GM21786 (cell line): ENCODE measurements at regions not wholly inside any gene's neighbourhood (a gene's known extent, or its start where the extent isn't known, plus 50 kb on each side); places are given as distances from the start of the nearest gene placed in this dataset.
A peak's percentile ranks its signal among the peaks of the same experiment; 100 is the strongest.

Experiments used
- ATAC-seq: cut with Tn5 transposase; IDR thresholded peaks from one replicate; pipeline ENCODE4 v1.9.1; 2021; ENCODE audit not compliant: unreplicated experiment

DNA sequence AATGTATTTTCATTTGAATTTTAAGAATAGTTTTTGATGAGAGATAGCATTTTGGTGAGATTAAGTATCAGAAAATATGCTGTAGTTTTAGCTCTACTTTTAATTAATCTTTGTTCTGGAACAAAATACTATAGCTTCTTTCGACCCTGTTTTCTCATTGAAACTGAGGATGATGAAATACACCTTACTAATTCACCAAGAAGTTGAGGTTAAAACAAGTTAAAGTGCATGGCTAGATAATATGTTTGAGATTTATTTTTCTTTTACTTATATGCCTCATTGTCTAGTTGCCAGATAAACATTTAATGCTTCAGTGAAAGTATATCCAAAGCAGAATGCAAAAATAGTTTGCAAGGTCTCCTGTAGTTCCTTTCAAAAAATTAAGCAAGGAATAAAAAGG lies 140.1 kb upstream of the KCNN2 start:
- ATAC-seq, result no peak

DNA sequence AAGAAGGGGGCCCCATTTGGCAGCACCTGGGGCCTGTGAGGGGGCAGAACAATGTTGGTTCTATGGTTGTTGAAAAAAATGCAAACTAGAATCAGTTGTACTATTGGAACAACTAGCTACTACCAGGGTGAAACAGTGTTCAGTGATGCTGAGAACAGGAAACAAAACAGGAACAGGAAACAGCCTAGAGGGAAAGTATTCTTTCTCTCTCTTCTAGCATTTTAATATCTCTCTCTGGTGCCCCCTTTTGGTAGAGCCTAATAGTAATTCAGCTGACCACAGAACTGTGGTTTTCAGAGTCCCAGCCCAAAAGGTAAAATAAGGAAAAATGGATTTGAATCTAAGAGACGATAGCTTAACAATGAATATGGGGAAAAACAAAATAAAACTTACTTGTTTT lies 138.0 kb upstream of the KCNN2 start:
- no peak for ATAC-seq

DNA sequence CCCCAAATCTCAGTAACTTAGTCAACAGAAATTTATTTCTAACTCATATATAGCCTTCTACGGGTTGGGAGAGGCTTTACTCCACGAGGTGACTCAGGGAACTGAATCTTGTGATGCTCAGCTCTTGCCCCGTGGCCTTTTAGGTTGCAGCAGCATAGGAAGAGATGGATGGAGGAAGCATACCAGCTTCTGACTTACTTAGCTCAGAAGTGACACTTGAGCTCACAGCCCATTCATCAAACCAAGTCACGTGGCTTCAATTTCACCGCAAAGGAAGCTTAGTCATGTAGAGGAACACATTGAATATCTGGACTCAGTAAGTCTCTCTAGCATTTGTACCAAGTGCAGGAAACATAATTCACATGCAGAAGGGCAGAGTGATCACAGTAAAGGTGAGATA lies 124.1 kb upstream of the KCNN2 start:
- ATAC-seq, result peak; percentile 66

DNA sequence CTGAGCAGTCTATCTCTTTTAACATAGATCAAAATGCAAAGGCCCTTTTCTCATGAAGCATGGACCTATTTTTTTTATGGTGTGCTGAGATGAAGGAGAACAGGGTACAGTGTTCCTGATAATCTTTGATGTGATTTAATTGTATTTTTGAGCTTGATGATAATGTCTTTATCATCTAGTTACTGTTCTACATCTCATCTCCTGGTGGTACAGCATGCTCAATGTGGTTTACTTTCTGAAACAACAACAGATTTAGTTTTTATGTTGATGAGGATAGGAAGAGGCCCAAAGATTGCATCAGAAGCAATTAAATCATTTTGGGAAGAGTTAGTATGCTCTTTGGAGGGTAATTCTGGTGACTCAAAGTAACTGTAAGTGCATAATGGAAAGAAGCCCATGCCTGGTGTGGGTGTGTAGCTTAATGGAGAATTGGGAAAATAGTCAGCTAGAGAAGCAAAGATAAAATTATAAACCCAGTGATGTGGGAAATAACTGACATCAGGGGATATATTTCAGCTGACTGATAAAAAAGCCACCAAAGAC lies 123.0 kb upstream of the KCNN2 start:
- ATAC-seq, result no peak

DNA sequence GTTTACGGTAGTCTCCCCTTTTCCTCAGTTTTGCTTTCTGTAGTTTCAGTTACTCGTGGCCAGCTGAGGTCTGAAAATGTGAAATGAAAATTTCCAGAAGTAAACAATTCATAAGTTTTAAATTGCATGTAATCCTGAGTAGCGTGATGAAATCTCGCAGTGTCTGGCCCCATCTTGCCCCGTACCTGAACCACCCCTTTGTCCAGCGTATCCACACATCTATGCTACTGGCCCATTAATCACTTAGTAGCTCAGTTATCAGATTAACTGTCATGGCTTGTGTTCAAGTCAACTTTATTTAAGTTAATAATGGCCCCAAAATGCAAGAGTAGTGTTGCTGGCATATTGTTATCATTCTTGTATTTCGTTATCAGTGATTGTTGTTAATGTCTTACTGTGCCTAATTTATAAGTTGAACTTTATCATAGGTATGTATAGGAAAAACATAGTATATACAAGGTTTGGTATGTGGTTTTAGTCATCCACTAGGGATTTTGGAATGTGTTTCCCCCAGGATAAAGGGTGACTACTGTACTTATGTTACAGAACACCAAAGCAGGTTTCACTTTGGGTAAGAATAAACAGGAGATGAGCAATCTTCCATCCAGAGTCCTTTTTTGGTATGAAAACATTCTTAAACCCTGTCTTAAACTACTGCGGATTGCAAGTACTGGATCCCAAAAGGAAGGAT lies 118.4 kb upstream of the KCNN2 start:
- no peak for ATAC-seq

DNA sequence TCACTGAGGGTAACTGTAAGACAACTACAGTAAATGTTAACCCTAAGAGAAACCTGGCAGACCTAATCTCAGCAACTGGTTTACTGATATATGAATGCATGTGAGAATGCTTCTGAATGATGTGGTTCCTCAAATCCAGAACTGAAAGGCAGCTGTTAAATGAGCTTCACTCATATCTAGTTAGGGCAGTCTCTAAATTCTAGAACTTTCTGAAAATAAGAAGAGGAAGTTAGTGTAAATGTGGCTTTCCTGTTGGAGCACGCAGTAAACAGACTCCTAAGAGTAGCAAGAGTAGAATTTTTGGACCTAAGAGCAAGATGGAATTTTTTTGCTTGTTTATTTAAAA lies 117.9 kb upstream of the KCNN2 start:
- peak; percentile 44 for ATAC-seq

DNA sequence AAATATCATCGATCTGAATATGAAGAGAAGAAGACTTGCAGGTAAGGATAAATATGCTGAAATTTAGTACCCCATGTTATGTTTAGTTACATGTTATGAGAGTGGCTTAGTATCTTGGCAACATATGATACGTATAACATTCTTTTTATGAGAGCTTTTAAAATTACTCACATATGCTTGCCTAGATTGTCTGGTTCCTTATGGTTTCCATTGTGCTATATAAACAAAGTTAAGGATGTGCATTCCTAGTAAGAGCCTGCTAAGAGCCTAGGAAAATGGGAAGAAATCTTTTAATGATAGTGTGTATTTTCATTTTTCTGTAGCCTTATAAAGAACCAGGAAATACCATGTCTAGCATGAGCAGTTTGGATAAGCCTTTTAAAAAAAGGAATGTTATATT lies 112.0 kb upstream of the KCNN2 start:
- ATAC-seq, result no peak

DNA sequence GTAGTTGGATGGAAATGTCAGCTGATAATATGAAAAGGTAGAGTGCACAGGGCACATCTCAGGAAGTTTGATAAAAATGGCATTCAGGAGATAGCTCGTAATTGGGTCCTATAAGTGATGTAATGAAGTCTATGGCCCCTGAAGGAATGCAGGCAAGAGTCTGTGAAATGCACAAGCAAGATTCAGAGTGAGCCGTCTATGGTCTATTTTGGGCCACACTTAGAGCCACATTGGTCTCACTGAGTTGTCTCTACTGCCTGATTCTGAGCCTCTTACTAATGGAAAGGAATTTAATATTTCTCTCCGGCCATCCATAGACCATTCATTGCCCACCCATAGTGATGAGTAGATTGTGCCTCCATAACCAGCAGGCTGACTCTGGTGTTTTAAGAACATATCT lies 111.3 kb upstream of the KCNN2 start:
- ATAC-seq, result no peak

DNA sequence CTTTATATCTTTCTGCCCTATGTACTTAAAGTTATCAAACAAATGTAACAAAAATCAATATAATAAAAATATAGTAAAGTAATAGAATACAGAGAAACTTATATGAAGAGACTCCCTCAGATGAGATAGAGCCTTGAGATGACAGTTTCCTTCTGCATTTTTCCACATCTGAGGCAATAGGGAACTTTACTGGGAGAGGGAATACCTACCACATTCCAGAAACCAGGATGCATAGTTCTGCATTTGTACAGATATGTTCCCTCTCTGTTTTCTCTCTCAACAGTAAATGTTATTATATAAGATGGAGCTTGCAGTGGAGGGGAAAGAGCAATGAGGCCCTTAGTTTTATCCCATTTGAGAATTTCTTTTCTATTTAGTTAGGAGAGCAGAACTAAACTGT lies 109.6 kb upstream of the KCNN2 start:
- no peak for ATAC-seq

DNA sequence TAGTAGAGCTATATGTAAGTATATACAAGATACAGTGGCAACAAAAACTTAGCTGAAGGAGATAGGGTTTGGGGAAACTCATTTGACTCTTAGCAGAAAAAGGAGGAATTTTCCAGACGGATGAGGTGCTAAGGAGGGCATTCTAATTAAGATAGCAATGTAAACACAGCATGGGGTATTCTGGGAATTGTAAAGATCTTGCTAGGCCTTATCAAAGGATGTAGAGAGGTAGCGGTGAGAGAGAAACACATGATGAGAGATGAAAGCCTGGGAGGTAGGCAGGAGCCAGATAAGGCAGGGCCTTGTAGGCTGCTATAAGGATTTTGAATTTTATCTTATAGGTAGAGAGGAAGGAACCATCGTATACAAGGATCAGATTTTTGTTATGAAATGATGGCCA lies 106.6 kb upstream of the KCNN2 start:
- no peak for ATAC-seq

DNA sequence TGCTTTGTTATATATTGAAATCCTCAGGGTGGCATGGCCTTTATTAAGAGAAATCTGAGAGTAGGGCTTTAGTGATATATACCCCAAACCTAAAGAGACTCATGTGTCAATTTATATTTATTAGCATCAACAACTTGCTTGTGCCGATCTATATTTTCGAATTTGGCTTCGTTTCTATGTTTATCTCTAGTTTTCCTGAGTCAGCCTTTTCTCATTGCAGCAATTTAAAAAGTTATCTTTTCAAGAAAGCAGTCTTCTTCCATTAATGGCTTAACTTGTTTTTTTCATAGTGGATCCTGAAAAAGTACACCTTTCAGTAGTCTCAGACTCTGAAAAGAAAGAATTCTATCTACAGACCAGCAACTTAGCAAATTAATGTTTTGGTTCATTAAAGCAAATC lies 99.9 kb upstream of the KCNN2 start:
- ATAC-seq, result no peak

DNA sequence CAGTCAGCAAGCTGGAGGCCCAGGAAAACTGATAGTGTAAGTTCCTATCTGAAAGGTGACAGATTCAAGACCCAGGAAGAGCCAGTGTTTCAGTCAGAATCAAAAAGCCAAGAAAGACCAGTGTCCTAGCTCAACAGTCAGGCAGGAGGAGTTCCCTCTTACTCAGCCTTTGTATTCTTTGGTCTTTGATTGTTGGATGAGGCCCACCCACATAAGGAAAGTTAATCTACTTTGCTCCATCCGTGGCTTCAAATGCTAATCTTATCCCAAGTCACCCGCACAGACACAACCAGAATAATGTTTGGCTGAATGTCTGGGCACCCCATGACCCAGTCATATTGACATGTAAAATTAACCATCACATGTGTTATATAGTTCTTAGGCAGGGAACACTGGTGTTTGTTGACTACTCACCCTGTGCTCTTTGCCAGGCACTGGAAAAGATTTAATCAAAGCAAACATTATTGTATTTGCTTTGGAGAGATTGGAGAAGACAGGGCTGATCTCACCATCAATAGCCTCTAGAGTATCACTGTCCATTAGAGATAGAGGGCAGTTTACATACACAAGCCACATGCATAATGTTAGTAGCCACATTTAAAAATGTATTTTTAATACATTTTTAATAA lies 96.3 kb upstream of the KCNN2 start:
- no peak for ATAC-seq

DNA sequence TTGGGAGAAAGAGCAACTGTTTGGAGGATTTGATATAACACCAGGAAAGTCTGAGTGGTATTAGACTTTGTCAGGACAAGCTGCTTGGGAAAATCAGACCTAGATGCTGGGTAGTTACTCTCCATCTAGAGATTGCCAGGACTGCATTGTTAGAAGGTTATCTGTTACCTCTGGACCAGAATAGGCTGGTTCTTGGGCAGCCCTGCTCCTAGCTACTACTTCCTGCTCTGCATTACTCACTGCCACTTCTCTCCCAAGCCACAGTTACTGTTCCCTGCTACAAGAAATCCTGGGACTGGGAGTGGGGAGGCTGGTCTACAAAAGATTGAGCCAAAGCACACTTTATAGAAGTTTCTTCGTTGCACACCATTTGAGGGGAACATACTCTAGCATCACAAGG lies 95.5 kb upstream of the KCNN2 start:
- no peak for ATAC-seq

DNA sequence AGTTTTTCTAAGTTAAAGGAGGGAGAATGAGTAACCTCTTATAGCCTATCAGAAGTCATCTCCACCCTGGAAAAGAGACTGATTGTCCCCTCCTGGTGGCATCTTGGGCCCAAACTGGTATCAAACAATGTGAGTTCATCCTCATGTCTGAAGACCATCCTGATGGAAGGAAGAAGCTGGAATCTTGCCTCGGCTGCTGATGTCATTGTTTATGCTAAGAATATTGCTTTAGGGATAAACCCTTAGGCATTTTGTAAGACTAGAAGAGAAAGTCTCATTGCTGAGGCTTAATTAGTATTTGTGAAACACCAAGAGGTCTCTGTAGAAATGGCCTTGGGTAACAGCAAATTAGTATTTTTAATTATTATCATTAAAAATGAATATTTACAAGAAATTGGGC lies 65.7 kb upstream of the KCNN2 start:
- ATAC-seq, result no peak

DNA sequence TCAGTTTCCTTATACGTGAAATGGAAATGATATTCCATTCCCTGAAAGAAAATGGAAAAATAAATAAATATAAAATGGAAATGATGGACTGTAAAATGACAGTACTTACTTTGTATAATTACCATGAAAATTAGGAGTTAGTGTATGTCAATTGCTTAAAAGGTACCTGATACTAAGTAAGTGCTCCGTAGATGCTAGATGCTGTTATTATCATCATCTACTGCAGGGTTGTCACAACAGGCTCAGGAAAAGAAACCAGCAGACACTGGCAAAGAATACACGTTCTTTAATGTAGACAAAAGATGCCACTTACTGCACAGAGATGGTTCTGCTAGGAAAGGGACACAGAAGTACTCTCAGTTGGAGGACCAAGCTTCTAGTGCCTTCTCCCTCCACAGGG lies 64.0 kb upstream of the KCNN2 start:
- ATAC-seq, result no peak

DNA sequence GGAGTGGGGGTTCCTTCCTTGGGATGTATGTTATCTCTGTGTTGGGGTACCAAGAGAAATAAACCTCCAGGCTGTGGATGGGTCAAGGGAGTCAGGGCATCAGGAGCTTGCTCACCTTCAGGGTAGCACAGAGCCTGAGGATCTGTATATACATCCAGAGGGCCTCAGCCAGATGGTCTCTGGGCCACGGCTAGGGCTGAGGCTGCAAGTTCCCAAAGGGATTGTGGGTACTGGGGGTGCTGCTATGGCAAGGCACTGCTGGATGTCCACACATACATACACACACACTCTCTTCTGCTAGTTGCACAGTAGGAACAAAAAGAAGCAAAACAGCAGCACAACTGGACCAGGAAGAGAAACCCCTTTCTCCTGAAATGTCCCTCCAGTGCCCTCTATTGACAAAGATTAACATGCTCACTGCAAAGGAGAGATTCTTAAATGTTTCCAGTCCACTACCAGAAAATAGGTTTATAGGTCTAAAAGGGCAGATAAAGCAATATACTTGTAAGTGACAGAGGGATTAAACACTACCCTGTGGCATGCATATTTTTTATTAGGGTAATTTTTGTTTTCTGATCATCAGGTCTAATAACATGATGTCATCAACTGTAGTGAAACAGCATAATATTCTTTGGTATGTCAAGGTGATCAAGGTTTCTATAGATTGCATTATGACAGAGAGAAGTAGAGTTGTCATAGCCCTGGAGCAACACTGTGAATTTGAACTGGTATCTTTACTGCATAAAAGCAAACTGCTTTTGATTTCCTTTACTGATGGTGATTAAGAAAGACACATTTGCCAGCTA lies 56.3 kb upstream of the KCNN2 start:
- no peak for ATAC-seq

DNA sequence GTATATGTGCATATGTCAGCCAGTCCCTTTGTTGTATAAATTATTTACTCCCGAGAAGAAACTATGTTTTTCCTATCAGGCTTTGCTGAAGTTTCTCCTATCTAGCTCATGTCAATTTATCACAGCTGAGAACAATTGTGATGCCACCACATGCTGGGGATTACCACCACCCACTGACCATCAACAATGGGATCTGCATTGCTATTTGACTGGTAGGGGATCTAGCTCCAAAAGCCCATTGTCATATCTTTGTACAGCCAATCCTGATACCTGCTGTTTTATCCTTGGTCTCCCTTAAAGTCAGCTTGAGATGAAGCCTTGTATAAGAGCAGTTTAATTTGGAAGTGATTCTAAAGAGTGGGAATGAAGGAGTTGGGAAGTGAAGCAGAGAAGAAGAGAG lies 53.9 kb upstream of the KCNN2 start:
- ATAC-seq, result no peak

DNA sequence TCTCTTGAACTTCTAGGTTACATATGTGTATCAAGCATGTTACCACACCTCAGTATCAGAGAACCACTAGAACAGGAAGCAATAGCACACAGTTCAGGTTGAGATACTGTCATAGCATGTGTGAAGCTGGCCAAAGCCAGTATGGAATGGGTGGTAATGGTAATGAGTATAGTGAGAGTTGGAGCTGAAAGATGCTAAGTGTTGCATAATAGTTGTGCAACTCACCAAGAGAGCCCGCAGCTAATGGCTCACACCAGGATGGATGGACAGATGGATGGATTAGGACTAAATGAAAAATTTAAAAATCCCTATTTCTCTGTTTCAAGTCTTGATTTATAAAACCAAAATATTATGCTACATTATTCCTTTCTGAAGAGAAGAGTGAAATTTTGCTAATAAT lies 53.4 kb upstream of the KCNN2 start:
- no peak for ATAC-seq

DNA sequence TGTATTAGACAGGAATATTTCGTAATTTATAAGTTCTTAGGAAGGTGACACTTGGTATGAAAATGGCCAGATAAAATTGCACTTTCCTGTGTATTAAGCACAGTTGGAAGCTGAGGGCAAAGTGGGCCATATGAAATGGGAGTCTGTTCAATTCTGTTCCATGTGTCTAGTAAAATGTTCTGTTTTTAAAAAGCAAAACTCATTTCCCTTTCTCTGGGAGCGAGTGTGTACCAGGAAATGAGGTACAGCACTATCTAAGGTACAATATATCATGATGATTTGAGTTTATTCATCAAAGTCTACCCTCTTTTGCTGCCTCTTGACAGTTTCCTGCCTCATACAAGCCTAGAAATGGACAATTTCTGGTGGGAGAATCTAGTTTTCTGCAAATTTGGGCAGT lies 51.2 kb upstream of the KCNN2 start:
- no peak for ATAC-seq

DNA sequence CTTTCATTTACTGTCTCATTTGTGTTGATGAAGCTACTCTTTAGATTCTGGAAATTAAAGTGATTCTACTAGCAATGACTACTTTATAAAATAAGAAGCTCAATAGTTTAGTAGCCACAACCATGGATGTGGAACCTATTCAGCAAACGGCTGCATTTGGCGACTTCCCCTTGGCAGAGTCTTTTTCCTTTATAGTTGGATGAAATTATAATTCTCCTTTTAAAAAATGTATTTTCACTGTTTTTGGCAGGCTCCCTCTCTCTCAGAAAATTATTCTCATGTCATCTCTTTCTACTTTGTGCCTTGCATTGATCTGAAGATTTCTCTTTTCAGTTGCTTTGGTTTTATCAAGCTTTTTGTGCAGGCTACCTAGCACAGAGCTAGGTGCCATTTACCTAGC lies 50.6 kb upstream of the KCNN2 start:
- ATAC-seq, result no peak

DNA sequence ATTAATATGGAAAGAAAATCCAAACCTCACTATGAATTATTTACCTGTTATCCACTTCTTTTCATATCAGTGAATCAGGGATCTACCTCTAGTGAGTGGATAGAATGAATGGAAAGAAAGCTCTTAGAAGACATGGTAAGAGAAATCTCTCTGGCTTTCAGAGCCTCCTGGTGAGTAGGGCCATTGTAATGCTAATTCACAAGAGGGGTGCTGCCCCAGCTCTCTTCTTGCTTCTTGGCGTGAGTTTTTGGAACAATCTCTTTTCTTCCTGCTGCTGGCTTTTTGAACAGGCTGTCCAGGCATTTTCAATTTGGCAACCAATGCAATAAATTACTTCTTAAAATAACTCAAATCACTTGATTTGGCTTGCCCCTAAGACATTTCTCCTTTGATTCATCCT lies 49.9 kb upstream of the KCNN2 start:
- no peak for ATAC-seq
